ENCODE measurements at regions not wholly inside any gene's neighbourhood (a gene's known extent, or its start where the extent isn't known, plus 50 kb on each side); places are given as distances from the start of the nearest gene placed in this dataset.
"Not testable (repeated sequence)": the region's sequence is repeated elsewhere in the genome, so short reads cannot be mapped to it uniquely, and the experiment has no call there.

- intact Hi-C loops (cut with micrococcal nuclease) = no loop called here
These were observed 848.5 kb downstream of the PCDH17 start for GRCh38 chr13:58480061-58480460.

DNA sequence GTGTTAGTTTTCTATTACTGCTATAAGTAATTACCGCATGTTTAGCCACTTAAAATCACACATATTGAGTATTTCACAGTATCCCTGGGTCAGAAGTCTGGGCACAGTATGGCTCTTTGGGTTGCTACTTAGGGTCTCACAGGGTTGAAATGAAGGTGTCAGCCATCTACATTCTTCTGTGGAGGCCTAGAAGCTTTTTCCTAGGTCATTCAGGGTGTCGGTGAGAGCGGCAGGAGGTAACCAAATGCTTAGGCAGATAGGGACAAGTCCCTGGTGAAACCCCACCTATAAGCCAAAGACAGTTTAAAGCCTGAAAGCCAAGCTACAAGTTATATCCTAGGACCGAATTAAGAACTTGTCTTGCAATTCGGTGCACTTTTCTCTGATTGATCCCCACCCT lies 856.7 kb downstream of the PCDH17 start:
- intact Hi-C loops (cut with micrococcal nuclease) = no loop called here

DNA sequence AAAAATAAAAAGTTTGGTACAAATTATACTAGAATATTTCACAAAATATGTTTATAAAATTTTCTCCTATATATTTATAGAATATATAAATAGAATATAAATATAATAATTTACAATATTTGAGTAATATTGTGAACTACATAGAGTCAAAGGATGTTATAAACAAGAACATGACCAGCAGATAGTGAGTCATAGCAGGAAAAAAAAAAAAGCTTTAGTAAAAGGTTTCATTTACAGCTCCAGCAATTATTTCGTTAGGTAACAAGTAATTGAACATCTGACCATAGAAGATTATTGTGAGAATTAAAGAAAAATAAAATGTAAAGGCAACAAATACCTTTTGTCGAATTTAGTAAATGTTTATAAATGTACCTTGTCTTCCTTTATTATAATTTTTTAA lies 864.1 kb downstream of the PCDH17 start:
- intact Hi-C loops (cut with micrococcal nuclease) = no loop called here

GRCh38 chr13:58500938-58501337 lies 869.4 kb downstream of the PCDH17 start:
- intact Hi-C loops (cut with micrococcal nuclease) = no loop called here

- intact Hi-C loops (cut with micrococcal nuclease) = not testable (repeated sequence)
These were observed 872.7 kb downstream of the PCDH17 start for GRCh38 chr13:58504202-58504700.

- intact Hi-C loops (cut with micrococcal nuclease) = not testable (repeated sequence)
These were observed 873.8 kb downstream of the PCDH17 start for GRCh38 chr13:58505262-58505920.

DNA sequence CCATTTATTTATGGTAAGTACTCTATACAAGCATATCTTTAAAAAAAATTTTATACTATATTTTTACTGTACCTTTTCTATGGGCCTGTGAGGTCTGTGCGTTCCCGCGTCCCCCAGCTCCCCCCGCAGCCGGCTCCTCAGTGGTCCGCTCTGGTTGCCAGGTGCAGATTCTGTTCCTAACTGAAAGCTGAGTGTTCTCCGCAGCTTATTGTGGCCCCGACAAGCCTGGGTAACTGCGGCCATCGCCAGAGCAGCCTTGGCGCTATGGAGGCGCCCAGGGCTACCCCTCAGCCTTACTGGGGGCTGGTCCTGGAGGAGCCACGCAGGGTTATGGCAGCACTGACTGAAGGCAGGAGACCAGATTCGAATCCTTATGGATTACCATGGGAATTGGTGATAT lies 896.8 kb downstream of the PCDH17 start:
- intact Hi-C loops (cut with micrococcal nuclease) = no loop called here

- intact Hi-C loops (cut with micrococcal nuclease) = no loop called here
These were observed 900.1 kb downstream of the PCDH17 start for GRCh38 chr13:58531614-58532013.

DNA sequence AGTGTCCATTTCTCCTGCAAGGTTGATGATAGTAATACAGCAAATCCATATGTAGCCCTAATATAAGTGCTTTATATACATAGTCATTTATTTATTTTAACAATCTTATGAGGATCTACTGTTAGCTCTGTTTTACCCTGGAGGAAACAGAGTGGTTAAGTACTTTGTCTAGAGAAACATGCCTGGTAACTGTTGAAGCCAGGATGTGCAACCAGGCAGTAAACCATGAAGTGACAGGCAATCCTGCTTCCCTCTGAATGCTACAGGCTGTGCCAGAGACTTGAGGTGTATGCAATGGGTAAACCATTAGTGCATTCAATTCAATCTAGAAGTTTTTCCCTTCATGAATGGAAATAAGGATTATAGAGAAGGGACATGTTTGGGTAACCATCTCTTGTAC lies 911.0 kb downstream of the PCDH17 start:
- intact Hi-C loops (cut with micrococcal nuclease) = no loop called here

GRCh38 chr13:58547419-58547818 lies 915.9 kb downstream of the PCDH17 start:
- intact Hi-C loops (cut with micrococcal nuclease) = no loop called here

- intact Hi-C loops (cut with micrococcal nuclease) = no loop called here
These were observed 934.6 kb downstream of the PCDH17 start for GRCh38 chr13:58566176-58566575.

- intact Hi-C loops (cut with micrococcal nuclease) = no loop called here
These were observed 942.2 kb downstream of the PCDH17 start for GRCh38 chr13:58573743-58574142.

- intact Hi-C loops (cut with micrococcal nuclease) = no loop called here
These were observed 943.2 kb downstream of the PCDH17 start for GRCh38 chr13:58574791-58575190.

GRCh38 chr13:58579468-58579867 lies 947.9 kb downstream of the PCDH17 start:
- intact Hi-C loops (cut with micrococcal nuclease) = no loop called here

DNA sequence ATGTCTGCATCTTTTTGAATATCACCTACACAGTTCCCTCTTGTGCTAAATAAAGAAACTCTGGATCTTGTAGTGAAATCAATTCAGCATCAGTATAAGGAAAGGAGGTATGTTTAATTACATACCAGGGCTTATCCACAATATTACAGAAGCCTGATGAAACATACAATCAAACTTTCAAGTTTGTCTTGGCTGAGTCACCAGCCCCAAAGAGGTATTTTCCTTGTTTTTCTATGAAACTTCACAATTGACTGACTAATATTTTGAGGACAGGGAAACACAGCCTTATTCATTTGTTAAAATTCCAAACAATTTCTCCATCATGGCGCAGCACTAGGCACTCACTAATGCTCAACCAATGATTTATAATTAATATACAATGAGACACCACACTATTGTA lies 952.4 kb downstream of the PCDH17 start:
- intact Hi-C loops (cut with micrococcal nuclease) = no loop called here

DNA sequence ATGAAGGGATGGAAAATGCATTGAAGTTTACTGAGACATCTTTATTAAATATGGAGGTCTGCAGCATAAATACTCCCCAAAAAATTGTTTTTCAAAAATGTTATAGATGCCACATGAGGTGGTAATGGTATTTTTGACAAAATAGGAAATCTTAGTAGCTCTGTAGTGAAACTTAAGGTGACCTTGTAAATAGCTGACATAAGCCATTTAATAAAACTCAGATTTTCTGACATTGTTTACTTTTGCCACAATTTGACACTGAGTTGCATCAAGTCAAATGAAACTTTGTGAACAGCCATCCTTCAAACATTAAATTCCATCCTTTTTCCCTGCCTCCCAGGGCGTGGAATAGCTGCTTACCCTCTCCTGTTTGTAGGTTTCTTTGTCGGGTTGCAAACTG lies 953.1 kb downstream of the PCDH17 start:
- intact Hi-C loops (cut with micrococcal nuclease) = no loop called here

GRCh38 chr13:58587183-58587582 lies 955.6 kb downstream of the PCDH17 start:
- intact Hi-C loops (cut with micrococcal nuclease) = no loop called here

DNA sequence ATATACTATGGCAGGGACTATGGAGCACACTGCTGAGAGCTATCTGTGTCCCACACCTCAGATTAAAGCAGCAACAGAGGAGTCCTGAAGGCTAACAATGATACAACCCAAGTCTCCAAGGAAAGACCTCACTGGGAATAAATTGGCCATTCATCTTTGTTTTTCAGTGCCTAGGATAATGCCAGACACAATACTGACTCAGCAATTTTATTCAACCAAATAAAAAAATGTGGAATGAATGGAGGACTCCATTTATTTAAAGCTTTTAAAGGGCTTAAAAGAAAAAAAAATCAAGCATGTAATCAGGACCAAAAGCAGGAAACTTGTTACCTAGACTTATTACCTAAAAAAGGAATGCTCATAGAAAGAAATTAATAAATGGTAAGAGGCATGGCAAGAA lies 960.5 kb downstream of the PCDH17 start:
- intact Hi-C loops (cut with micrococcal nuclease) = no loop called here

GRCh38 chr13:58592786-58593185 lies 961.2 kb downstream of the PCDH17 start:
- intact Hi-C loops (cut with micrococcal nuclease) = no loop called here

GRCh38 chr13:58594747-58595600 lies 963.4 kb downstream of the PCDH17 start:
- intact Hi-C loops (cut with micrococcal nuclease) = no loop called here

DNA sequence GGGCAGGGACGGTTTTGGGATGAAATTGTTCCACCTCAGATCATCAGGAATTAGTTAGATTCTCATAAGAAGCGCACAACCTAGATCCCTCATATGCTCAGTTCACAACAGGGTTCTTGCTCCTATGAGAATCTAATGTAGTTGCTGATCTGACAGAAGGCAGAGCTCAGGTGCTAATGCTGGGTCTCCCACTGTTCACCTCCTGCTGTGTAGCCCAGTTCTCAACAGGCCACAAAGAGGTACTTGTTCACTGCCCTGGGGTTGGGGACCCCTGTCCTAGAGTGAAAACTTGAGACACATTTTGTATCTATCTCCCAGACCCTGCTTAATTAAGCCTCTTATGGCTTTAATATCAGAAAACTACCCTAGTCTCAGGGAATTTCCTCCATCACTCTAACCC lies 966.0 kb downstream of the PCDH17 start:
- intact Hi-C loops (cut with micrococcal nuclease) = no loop called here

DNA sequence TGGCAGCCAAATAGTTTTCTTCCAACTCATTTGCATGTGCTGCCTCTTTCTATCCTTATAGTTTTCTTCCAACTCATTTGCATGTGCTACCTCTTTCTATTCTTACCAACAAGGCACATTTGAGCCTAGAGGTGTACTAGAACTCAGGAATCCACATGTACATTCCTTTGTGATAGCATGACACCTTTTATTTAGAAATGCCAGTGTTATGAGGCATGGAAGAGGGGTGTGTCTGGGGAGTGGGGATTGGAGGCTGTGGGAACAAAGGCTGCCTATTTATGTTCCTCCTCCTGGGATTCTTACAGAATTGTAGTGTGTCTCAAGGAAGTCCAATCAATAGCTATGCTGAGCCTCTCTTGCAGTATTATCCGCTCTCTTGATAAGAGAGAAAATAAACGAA lies 966.7 kb downstream of the PCDH17 start:
- intact Hi-C loops (cut with micrococcal nuclease) = no loop called here

DNA sequence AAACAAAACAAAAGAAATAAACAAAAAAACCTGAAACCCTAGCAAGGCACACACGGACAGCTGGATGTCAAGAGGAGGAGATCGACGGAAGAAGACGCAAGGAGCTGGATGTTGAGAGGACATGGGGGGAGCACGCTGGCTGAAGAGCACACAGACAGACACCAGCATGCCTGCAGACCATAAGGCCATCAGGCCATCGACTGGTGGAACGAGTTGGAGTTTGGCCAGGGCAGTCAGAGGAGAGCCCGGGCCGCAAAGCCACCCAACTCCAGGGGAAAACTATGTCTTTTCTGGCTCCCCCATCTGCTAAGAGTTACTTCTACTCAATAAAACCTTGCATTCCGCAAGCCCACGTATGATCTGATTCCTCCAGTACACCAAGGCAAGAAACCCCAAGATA lies 979.6 kb downstream of the PCDH17 start:
- intact Hi-C loops (cut with micrococcal nuclease) = no loop called here
